ENCODE measurements at regions not wholly inside any gene's neighbourhood (a gene's known extent, or its start where the extent isn't known, plus 50 kb on each side); places are given as distances from the start of the nearest gene placed in this dataset.
"Not testable (repeated sequence)": the region's sequence is repeated elsewhere in the genome, so short reads cannot be mapped to it uniquely, and the experiment has no call there.

- not testable (repeated sequence) for DNase-seq
Observed at GRCh38 chr18:12179029-12179428, 75.1 kb upstream of the CIDEA start.

DNA sequence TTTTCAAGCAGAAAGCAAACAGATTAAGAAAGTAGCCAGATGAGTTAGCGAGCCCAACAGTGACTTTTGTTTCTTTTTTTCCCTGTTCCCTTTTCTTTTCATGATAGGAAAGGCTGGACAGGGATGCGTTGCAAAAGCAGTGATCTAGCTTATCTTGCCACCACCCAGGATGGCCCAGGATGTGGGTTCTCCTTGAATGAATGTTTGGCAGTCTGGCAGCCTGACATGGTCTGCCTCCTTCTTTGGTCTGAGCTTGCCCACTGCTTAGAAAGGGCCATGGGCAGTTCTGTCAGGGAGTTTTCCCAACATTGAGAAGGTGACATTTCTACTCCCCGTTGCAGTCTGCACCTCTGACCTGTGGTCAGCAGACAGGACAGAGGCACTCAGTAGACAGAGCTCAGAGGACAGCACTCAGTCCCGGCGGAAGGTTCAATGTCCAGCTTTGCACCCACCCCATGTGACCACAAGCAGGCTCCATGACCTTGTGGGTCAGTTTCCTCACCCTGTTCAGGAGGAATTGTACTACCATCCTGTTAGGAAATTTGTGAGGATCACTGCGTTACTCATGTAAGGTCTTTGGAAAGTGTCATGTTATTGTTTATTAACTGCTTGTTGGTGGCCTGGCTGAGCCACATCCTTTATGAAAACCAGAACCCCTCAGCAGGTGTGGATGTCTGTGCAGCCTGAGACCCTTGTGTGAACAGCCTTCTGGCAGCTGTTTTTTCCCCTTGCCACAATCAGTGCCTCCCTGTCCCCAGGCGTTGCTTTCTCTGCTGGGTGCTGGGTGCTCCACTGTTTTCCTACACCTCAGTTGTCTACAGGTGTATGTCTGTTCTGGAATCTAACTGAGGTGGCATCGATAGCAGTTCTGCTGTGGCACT is 74.2 kb upstream of the CIDEA start:
- DNase-seq: not testable (repeated sequence)

- not testable (repeated sequence) for DNase-seq
Observed at GRCh38 chr18:12198797-12199196, 55.4 kb upstream of the CIDEA start.

DNA sequence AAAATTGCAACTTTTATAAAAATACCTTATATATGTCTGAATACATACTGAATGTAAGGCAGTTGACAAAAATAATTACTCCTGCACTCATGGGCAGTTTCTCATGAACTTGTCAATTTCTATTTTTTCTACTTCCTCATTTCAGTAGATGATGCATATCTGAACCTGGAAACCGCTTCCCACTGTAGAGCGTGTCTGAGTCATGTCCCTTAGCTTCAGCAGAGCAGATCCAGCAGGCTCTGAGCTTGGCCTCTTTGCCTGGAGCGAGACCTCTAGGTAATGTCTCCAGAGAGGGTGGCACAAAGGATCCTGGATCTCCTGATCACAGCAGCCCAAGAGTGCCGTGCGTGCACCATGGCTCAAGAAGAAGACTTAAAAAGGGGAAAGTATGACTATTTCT is 54.0 kb upstream of the CIDEA start:
- peak in 1 of 3 donors; percentile 3 for DNase-seq
